A549 (cell line): ENCODE measurements at regions not wholly inside any gene's neighbourhood (a gene's known extent, or its start where the extent isn't known, plus 50 kb on each side); places are given as distances from the start of the nearest gene placed in this dataset.

Experiments
- ATAC-seq, 2 experiments: fragments of 200-7000 bp in 1 of 2; fragments of >200 bp in 1 of 2; cut with Nextera tagmentation in 1 of 2; cut with Tn5 transposase in 1 of 2; 3 replicates each; pipeline versions ENCODE4 v1.8.0 to v1.9.1; 2018 to 2020; ENCODE audit warnings: mild to moderate bottlenecking in 1 of 2, moderate library complexity in 1 of 2
- CTCF ChIA-PET: fragments of 300-600 bp; sonication (Branson Sonifier 250); formaldehyde crosslinking; extraction: SDS; loops from one replicate; lab custom pipeline; 2021; ENCODE audit warnings: antibody characterized with exemption, inconsistent platforms; lab: Yijun Ruan, JAX
- POLR2A ChIA-PET: fragments of 350-600 bp; formaldehyde crosslinking; extraction: SDS; loops from one replicate; lab custom pipeline; 2021; ENCODE audit warnings: antibody characterized with exemption, inconsistent platforms; lab: Yijun Ruan, JAX
- DNase-seq, 2 experiments: peaks; one replicate each; pipeline versions ENCODE4 v3.0.0 to v3.0.0-alpha.2; 2011 to 2016; ENCODE audit warnings: low read depth in 1 of 2, low spot score in 1 of 2
- FAIRE-seq: peaks from 2 replicates; lab custom pipeline; 2011; peaks lifted over from hg19 to GRCh38; lab: Jason Lieb, UNC
- H3K27ac ChIP-seq, 2 experiments: fragments of >200 bp; sonication (Bioruptor Twin); formaldehyde crosslinking; 3 replicates each; pipeline ENCODE4 v1.5.1; 2016 to 2017
- H3K4me1 ChIP-seq: fragments of >200 bp; sonication (Bioruptor Twin); formaldehyde crosslinking; 3 replicates; pipeline ENCODE4 v1.6.1; 2016
- H3K4me2 ChIP-seq: fragments of >200 bp; sonication (Bioruptor Twin); formaldehyde crosslinking; 3 replicates; pipeline ENCODE4 v1.6.1; 2016
- H3K4me3 ChIP-seq: fragments of >200 bp; sonication (Bioruptor Twin); formaldehyde crosslinking; 3 replicates; pipeline ENCODE4 v1.5.1; 2016
- H3K9me3 ChIP-seq: fragments of >200 bp; sonication (Bioruptor Twin); formaldehyde crosslinking; 3 replicates; pipeline ENCODE4 v1.6.1; 2016
- BCL3 ChIP-seq: fragments of >200 bp; sonication (Bioruptor Twin); formaldehyde crosslinking; IDR thresholded peaks from 3 replicates; pipeline ENCODE4 v1.6.1; 2016
- CBX8 ChIP-seq: fragments of 200-600 bp; sonication (generic); IDR thresholded peaks from 2 replicates; pipeline ENCODE4 v1.6.1; 2016
- CEBPB ChIP-seq, 2 experiments: fragments of >200 bp in 1 of 2; sonication (Bioruptor Twin) in 1 of 2; formaldehyde crosslinking in 1 of 2; IDR thresholded peaks; 2 replicates each; pipeline ENCODE4 v1.6.1; 2012 to 2016
- CHD2 ChIP-seq: fragments of 150-350 bp; IDR thresholded peaks from 2 replicates; pipeline ENCODE4 v1.6.1; 2014; ENCODE audit warnings: low read length; ENCODE audit not compliant: partially characterized antibody
- CTCF ChIP-seq: fragments of >200 bp; sonication (Bioruptor Twin); formaldehyde crosslinking; IDR thresholded peaks from 3 replicates; pipeline ENCODE4 v1.5.1; 2016
- EHF ChIP-seq: fragments of 250-450 bp; sonication (Bioruptor Pico); IDR thresholded peaks from 2 replicates; pipeline ENCODE4 v1.5.0; 2020; ENCODE audit warnings: mild to moderate bottlenecking
- EHMT2 ChIP-seq: fragments of 200-600 bp; sonication (generic); IDR thresholded peaks from 2 replicates; pipeline ENCODE4 v1.6.1; 2016; ENCODE audit warnings: antibody characterized with exemption, low read depth, mild to moderate bottlenecking, moderate library complexity
- FOSB ChIP-seq: fragments of 250-450 bp; sonication (Bioruptor Pico); IDR thresholded peaks from 2 replicates; pipeline ENCODE4 v1.5.0; 2020; ENCODE audit warnings: mild to moderate bottlenecking, moderate library complexity
- HES2 ChIP-seq: fragments of >200 bp; sonication (Bioruptor Twin); formaldehyde crosslinking; IDR thresholded peaks from 2 replicates; pipeline ENCODE4 v1.6.1; 2016
- HOXB13 ChIP-seq: fragments of 250-450 bp; sonication (Bioruptor Pico); IDR thresholded peaks from 2 replicates; pipeline ENCODE4 v1.5.0; 2020; ENCODE audit warnings: low read depth, mild to moderate bottlenecking, moderate library complexity
- KDM5A ChIP-seq: fragments of 200-600 bp; sonication (generic); IDR thresholded peaks from 2 replicates; pipeline ENCODE4 v1.6.1; 2016; ENCODE audit warnings: antibody characterized with exemption, mild to moderate bottlenecking
- MAX ChIP-seq: IDR thresholded peaks from 2 replicates; pipeline ENCODE4 v1.6.1; 2012
- MAZ ChIP-seq: fragments of 150-350 bp; IDR thresholded peaks from 2 replicates; pipeline ENCODE4 v1.6.1; 2014; ENCODE audit warnings: antibody characterized with exemption, low read depth, low read length, borderline replicate concordance
- MYC ChIP-seq: IDR thresholded peaks from 2 replicates; pipeline ENCODE4 v1.6.1; 2012; ENCODE audit warnings: mild to moderate bottlenecking, inconsistent platforms, low read length, improper control_type of control experiment, borderline replicate concordance
- NPAS2 ChIP-seq: fragments of 250-450 bp; sonication (Bioruptor Pico); IDR thresholded peaks from 2 replicates; pipeline ENCODE4 v1.8.0; 2022; ENCODE audit warnings: mild to moderate bottlenecking, moderate library complexity, borderline replicate concordance
- NR3C1 ChIP-seq: fragments of >200 bp; sonication (Bioruptor Twin); formaldehyde crosslinking; IDR thresholded peaks from 3 replicates; pipeline ENCODE4 v1.6.1; 2017
- PBX3 ChIP-seq: IDR thresholded peaks from 2 replicates; pipeline ENCODE4 v1.6.1; 2012
- POLR2AphosphoS2 ChIP-seq: conservative IDR thresholded peaks from 2 replicates; pipeline ENCODE4 v1.6.1; 2012; ENCODE audit warnings: low read length, improper control_type of control experiment, inconsistent platforms
- RCOR1 ChIP-seq: fragments of 150-350 bp; IDR thresholded peaks from 2 replicates; pipeline ENCODE4 v1.6.1; 2014; ENCODE audit warnings: antibody characterized with exemption, low read length, low read depth
- REST ChIP-seq: fragments of 200-600 bp; sonication (generic); IDR thresholded peaks from 2 replicates; pipeline ENCODE4 v1.6.1; 2016; ENCODE audit warnings: antibody characterized with exemption, mild to moderate bottlenecking, moderate library complexity
- SMC3 ChIP-seq: fragments of >200 bp; sonication (Bioruptor Twin); formaldehyde crosslinking; IDR thresholded peaks from 3 replicates; pipeline ENCODE4 v1.6.1; 2018; ENCODE audit warnings: inconsistent platforms
- SREBF2 ChIP-seq: fragments of 450-650 bp; IDR thresholded peaks from 2 replicates; pipeline ENCODE4 v1.6.1; 2014; ENCODE audit warnings: mild to moderate bottlenecking, moderate library complexity
- TFCP2L1 ChIP-seq: fragments of 250-450 bp; sonication (Bioruptor Pico); IDR thresholded peaks from 2 replicates; pipeline ENCODE4 v1.5.0; 2021; ENCODE audit warnings: mild to moderate bottlenecking
- ZFP36 ChIP-seq: fragments of 450-650 bp; IDR thresholded peaks from 2 replicates; pipeline ENCODE4 v1.6.1; 2014; ENCODE audit warnings: borderline replicate concordance; ENCODE audit not compliant: partially characterized antibody
- WGBS: methylation state at CpG from one replicate; pipeline ENCODE4 v1.1.6; 2017; ENCODE audit errors: missing lambda C conversion rate; 5-methylcytosine and 5-hydroxymethylcytosine counted together

- no peaks in the 10 kb centered on the region for H3K9me3 ChIP-seq
- no peak overlapping the region for H3K27ac ChIP-seq
- no peak for DNase-seq
- no peak for ATAC-seq
- POLR2A ChIA-PET = no interaction called here
- TF ChIP-seq EHF (CRISPR knock-in tag) (no peak), SREBF2 (no peak), MAZ (no peak), CTCF (no peak), FOSB (no peak), BCL3 (no peak), REST (no peak), MYC (no peak), TFCP2L1 (CRISPR knock-in tag) (no peak), SMC3 (no peak), POLR2AphosphoS2 (no peak), PBX3 (no peak), HOXB13 (CRISPR knock-in tag) (no peak), NR3C1 (no peak)
- no peak for FAIRE-seq
- no peak overlapping the region for H3K4me2 ChIP-seq
- WGBS = 34% methylated on average over 3 of the region's 3 CpGs
- no peaks in the 10 kb centered on the region for H3K4me1 ChIP-seq
- CTCF ChIA-PET = interaction anchor here (1.4 to 5.9 kb wide), 2 partner anchors 7 to 38 kb away, joined by 3 to 32 read pairs; no protein-coding TSS in a partner anchor
- no peak overlapping the region for H3K4me3 ChIP-seq
Measured at GRCh38 chr5:157956271-157956885, 97.4 kb upstream of the CLINT1 start.

- Histone ChIP-seq H3K27ac (no peak overlapping the region), H3K9me3 (no peaks in the 10 kb centered on the region), H3K4me2 (no peak overlapping the region), H3K4me3 (no peak overlapping the region), H3K4me1 (no peaks in the 10 kb centered on the region)
- WGBS = 76% methylated on average over 6 of the region's 6 CpGs
- FAIRE-seq (no peak), DNase-seq (no peak), ATAC-seq (no peak)
- POLR2A ChIA-PET = no interaction called here
- TF ChIP-seq FOSB (no peak), CBX8 (no peak), NPAS2 (CRISPR knock-in tag) (no peak), MAZ (no peak), RCOR1 (no peak), CEBPB (IDR thresholded peaks at IDR 0.05) (no peak), CHD2 (no peak), MAX (no peak), KDM5A (no peak), EHMT2 (no peak), HES2 (no peak), ZFP36 (no peak), CTCF (no peak), BCL3 (no peak)
- CTCF ChIA-PET = interaction anchor here (0.9 to 2.4 kb wide), 4 partner anchors 23 to 100 kb away, joined by 3 to 6 read pairs (median 4); no protein-coding TSS in a partner anchor
Measured at GRCh38 chr5:157955541-157956172, 96.7 kb upstream of the CLINT1 start.
